ENCODE measurements at regions not wholly inside any gene's neighbourhood (a gene's known extent, or its start where the extent isn't known, plus 50 kb on each side); places are given as distances from the start of the nearest gene placed in this dataset.

DNA sequence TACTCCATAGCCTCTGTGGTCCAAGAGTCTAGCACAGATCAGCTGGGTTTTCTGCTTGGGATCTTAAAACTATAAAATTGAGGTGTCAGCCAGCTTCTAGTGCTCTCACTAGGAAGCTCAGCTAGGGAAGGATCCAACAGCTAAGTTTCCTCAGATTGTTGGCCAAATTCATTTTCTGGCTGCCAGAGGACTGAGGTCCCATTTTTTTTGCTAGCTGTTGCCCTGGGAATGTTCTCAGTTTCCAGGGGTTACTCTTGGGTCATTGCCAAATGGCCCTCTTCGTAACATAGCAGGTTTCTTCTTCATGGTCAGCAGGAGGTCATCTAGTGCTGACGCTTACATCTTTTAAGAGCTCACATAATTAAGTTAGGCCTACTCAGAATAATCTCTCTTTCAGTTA, 2178.2 kb downstream of the ARAP2 start:
- Histone ChIP-seq H3K4me2 (ENCODE audit: low read length) (no peak overlapping the region), H3K9me3 (replicated peaks; ENCODE audit: low read length) (no peaks in the 10 kb centered on the region), H3K27me3 (ENCODE audit: control insufficient read depth, insufficient read depth, low read length) (no peaks in the 10 kb centered on the region), H3K9ac (ENCODE audit: low read depth, low read length) (no peak overlapping the region), H3K36me3 (ENCODE audit: insufficient read depth, low read length) (no peaks in the 10 kb centered on the region), H3K4me1 (ENCODE audit: control insufficient read depth, insufficient read depth, low read length) (no peaks in the 10 kb centered on the region), H3K4me3 (ENCODE audit: low read length) (no peak overlapping the region)

DNA sequence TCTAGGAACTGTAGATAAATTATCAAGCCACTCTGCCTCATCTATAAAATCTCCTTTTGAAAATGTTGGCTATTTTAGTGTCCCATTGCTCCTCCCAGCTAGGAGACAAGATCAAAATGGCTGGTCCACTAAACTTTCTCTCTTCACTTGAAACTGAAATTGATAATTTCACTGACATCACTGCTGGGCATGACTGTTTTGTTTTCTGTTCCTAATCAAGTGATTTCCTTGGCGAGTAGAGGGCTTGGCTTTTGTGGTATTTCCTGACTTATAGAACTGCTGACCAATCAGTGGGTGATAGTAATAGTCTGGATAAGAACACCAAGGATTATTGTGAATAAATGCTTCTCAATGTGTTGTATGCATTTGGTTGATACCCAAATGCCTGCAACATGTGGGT, 2152.9 kb downstream of the ARAP2 start:
- Histone ChIP-seq H3K36me3 (ENCODE audit: insufficient read depth, low read length) (no peaks in the 10 kb centered on the region), H3K9ac (ENCODE audit: low read depth, low read length) (no peak overlapping the region), H3K4me1 (ENCODE audit: control insufficient read depth, insufficient read depth, low read length) (no peaks in the 10 kb centered on the region), H3K4me2 (ENCODE audit: low read length) (no peak overlapping the region), H3K9me3 (replicated peaks; ENCODE audit: low read length) (no peaks in the 10 kb centered on the region), H3K27me3 (ENCODE audit: control insufficient read depth, insufficient read depth, low read length) (no peaks in the 10 kb centered on the region), H3K4me3 (ENCODE audit: low read length) (no peak overlapping the region)

- Histone ChIP-seq H3K4me1 (ENCODE audit: control insufficient read depth, insufficient read depth, low read length) (no peaks in the 10 kb centered on the region), H3K27me3 (ENCODE audit: control insufficient read depth, insufficient read depth, low read length) (no peaks in the 10 kb centered on the region), H3K4me3 (ENCODE audit: low read length) (no peak overlapping the region), H3K36me3 (ENCODE audit: insufficient read depth, low read length) (no peaks in the 10 kb centered on the region), H3K9ac (ENCODE audit: low read depth, low read length) (no peak overlapping the region), H3K4me2 (ENCODE audit: low read length) (no peak overlapping the region), H3K9me3 (replicated peaks; ENCODE audit: low read length) (no peaks in the 10 kb centered on the region)
Observed at GRCh38 chr4:34094114-34094513, 2150.2 kb downstream of the ARAP2 start.

- Histone ChIP-seq H3K9ac (ENCODE audit: low read depth, low read length) (no peak overlapping the region), H3K4me2 (ENCODE audit: low read length) (no peak overlapping the region), H3K4me3 (ENCODE audit: low read length) (no peak overlapping the region), H3K27me3 (ENCODE audit: control insufficient read depth, insufficient read depth, low read length) (no peaks in the 10 kb centered on the region), H3K36me3 (ENCODE audit: insufficient read depth, low read length) (no peaks in the 10 kb centered on the region), H3K9me3 (replicated peaks; ENCODE audit: low read length) (no peaks in the 10 kb centered on the region), H3K4me1 (ENCODE audit: control insufficient read depth, insufficient read depth, low read length) (no peaks in the 10 kb centered on the region)
Observed at GRCh38 chr4:34105311-34105710, 2139.0 kb downstream of the ARAP2 start.

GRCh38 chr4:34108391-34108790, 2135.9 kb downstream of the ARAP2 start:
- H3K36me3 ChIP-seq (ENCODE audit: insufficient read depth, low read length): no peaks in the 10 kb centered on the region
- no peak overlapping the region for H3K9ac ChIP-seq (ENCODE audit: low read depth, low read length)
- H3K9me3 ChIP-seq (replicated peaks; ENCODE audit: low read length): no peaks in the 10 kb centered on the region
- H3K27me3 ChIP-seq (ENCODE audit: control insufficient read depth, insufficient read depth, low read length): no peaks in the 10 kb centered on the region
- H3K4me2 ChIP-seq (ENCODE audit: low read length): no peak overlapping the region
- H3K4me3 ChIP-seq (ENCODE audit: low read length): no peak overlapping the region
- H3K4me1 ChIP-seq (ENCODE audit: control insufficient read depth, insufficient read depth, low read length): no peaks in the 10 kb centered on the region

DNA sequence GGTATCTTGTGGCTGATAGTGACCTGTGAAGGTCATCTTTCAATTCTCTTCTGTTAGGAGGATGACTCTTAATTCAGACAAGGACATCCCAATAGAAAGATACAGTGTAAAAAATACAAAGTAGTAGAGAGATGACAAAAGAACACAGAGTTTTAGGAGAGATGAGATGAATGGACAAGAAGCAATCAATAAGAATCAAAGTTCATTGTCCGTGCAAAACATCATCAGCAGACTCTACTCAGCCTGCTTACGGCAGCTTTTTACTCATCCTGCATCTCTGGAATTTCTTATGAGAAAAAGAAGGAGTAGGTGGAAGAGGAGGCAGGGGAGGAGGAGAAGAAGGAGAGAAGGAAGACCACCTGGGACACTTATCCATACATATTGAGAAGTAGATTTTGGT, 2131.7 kb downstream of the ARAP2 start:
- H3K27me3 ChIP-seq (ENCODE audit: control insufficient read depth, insufficient read depth, low read length): no peaks in the 10 kb centered on the region
- H3K9me3 ChIP-seq (replicated peaks; ENCODE audit: low read length): no peaks in the 10 kb centered on the region
- H3K4me3 ChIP-seq (ENCODE audit: low read length): no peak overlapping the region
- H3K4me1 ChIP-seq (ENCODE audit: control insufficient read depth, insufficient read depth, low read length): no peaks in the 10 kb centered on the region
- no peak overlapping the region for H3K4me2 ChIP-seq (ENCODE audit: low read length)
- H3K36me3 ChIP-seq (ENCODE audit: insufficient read depth, low read length): no peaks in the 10 kb centered on the region
- no peak overlapping the region for H3K9ac ChIP-seq (ENCODE audit: low read depth, low read length)

DNA sequence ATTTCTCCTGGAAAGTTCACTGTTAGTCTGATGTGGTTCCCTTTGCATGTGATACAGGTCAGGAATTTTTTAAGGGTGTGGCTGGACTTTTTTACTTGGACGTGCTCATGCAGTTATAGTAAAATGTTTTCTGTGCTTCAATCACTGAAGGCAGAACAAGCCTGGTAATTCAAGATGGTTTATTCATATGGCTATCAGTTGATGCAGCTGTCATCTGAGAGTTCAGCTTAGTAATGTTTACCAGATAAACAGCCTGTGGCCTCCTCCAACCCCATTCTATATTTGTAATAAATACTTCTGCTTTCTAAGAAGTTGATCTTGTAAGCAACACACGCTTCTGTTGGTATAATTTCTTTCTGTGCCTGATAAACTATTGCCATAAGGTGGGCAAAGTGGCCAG, 2105.9 kb downstream of the ARAP2 start:
- H3K4me3 ChIP-seq (ENCODE audit: low read length): no peak overlapping the region
- H3K4me2 ChIP-seq (ENCODE audit: low read length): no peak overlapping the region
- no peaks in the 10 kb centered on the region for H3K36me3 ChIP-seq (ENCODE audit: insufficient read depth, low read length)
- no peaks in the 10 kb centered on the region for H3K4me1 ChIP-seq (ENCODE audit: control insufficient read depth, insufficient read depth, low read length)
- H3K9me3 ChIP-seq (replicated peaks; ENCODE audit: low read length): no peaks in the 10 kb centered on the region
- H3K9ac ChIP-seq (ENCODE audit: low read depth, low read length): no peak overlapping the region
- H3K27me3 ChIP-seq (ENCODE audit: control insufficient read depth, insufficient read depth, low read length): no peaks in the 10 kb centered on the region

DNA sequence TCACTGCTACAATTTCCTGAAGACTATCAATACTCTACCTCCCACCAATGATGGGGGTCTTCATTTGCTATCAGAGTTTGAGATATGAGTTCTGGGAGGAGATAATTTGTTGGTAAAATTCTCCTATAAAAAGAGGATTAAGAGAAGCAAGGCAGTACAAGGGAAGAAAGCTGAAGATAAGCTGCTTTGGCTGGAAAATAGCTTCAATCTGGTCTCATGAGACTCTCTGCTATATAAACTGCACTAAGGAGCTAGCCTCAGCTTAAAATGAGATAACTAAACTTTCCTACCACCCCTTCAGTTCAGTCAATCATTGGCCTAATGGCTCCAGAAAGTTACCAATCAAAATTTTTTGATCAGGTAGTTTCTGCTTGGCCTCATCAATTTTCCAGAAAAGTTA, 2105.0 kb downstream of the ARAP2 start:
- no peak overlapping the region for H3K9ac ChIP-seq (ENCODE audit: low read depth, low read length)
- H3K9me3 ChIP-seq (replicated peaks; ENCODE audit: low read length): no peaks in the 10 kb centered on the region
- H3K4me3 ChIP-seq (ENCODE audit: low read length): no peak overlapping the region
- H3K36me3 ChIP-seq (ENCODE audit: insufficient read depth, low read length): no peaks in the 10 kb centered on the region
- no peaks in the 10 kb centered on the region for H3K4me1 ChIP-seq (ENCODE audit: control insufficient read depth, insufficient read depth, low read length)
- H3K27me3 ChIP-seq (ENCODE audit: control insufficient read depth, insufficient read depth, low read length): no peaks in the 10 kb centered on the region
- no peak overlapping the region for H3K4me2 ChIP-seq (ENCODE audit: low read length)

GRCh38 chr4:34148322-34148908, 2095.9 kb downstream of the ARAP2 start:
- H3K4me1 ChIP-seq (ENCODE audit: control insufficient read depth, insufficient read depth, low read length): peaks cover 3% of the 10 kb centered on the region
- no peaks in the 10 kb centered on the region for H3K9me3 ChIP-seq (replicated peaks; ENCODE audit: low read length)
- H3K9ac ChIP-seq (ENCODE audit: low read depth, low read length): no peak overlapping the region
- H3K36me3 ChIP-seq (ENCODE audit: insufficient read depth, low read length): no peaks in the 10 kb centered on the region
- no peaks in the 10 kb centered on the region for H3K27me3 ChIP-seq (ENCODE audit: control insufficient read depth, insufficient read depth, low read length)
- H3K4me2 ChIP-seq (ENCODE audit: low read length): no peak overlapping the region
- H3K4me3 ChIP-seq (ENCODE audit: low read length): no peak overlapping the region

DNA sequence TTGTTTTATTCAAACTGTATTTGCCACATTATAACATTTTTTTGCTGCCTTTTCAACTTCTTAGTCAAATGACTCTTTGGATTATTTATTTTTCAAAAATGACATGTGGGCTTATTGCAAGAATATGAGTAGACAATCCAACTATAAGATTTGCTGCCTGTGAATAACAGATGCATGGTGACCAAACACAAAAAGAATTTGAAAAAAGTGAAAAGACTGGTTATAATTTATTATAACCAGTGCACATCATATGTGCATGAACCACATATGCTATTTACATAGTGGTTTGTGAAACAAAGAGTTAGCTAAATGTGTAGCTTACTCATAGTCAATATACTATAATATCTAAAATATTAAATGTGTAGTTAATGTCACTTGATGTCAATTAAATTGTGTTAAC, 2086.8 kb downstream of the ARAP2 start:
- H3K4me3 ChIP-seq (ENCODE audit: low read length): no peak overlapping the region
- H3K27me3 ChIP-seq (ENCODE audit: control insufficient read depth, insufficient read depth, low read length): no peaks in the 10 kb centered on the region
- H3K9me3 ChIP-seq (replicated peaks; ENCODE audit: low read length): no peaks in the 10 kb centered on the region
- no peaks in the 10 kb centered on the region for H3K36me3 ChIP-seq (ENCODE audit: insufficient read depth, low read length)
- H3K4me2 ChIP-seq (ENCODE audit: low read length): no peak overlapping the region
- H3K9ac ChIP-seq (ENCODE audit: low read depth, low read length): no peak overlapping the region
- peaks cover 4% of the 10 kb centered on the region for H3K4me1 ChIP-seq (ENCODE audit: control insufficient read depth, insufficient read depth, low read length)

GRCh38 chr4:34158878-34159277, 2085.4 kb downstream of the ARAP2 start:
- peaks cover 4% of the 10 kb centered on the region for H3K4me1 ChIP-seq (ENCODE audit: control insufficient read depth, insufficient read depth, low read length)
- no peaks in the 10 kb centered on the region for H3K36me3 ChIP-seq (ENCODE audit: insufficient read depth, low read length)
- no peaks in the 10 kb centered on the region for H3K9me3 ChIP-seq (replicated peaks; ENCODE audit: low read length)
- no peak overlapping the region for H3K9ac ChIP-seq (ENCODE audit: low read depth, low read length)
- no peaks in the 10 kb centered on the region for H3K27me3 ChIP-seq (ENCODE audit: control insufficient read depth, insufficient read depth, low read length)
- no peak overlapping the region for H3K4me3 ChIP-seq (ENCODE audit: low read length)
- no peak overlapping the region for H3K4me2 ChIP-seq (ENCODE audit: low read length)

- H3K4me2 ChIP-seq (ENCODE audit: low read length): peak overlapping the region; percentile 23
- no peaks in the 10 kb centered on the region for H3K27me3 ChIP-seq (ENCODE audit: control insufficient read depth, insufficient read depth, low read length)
- H3K9ac ChIP-seq (ENCODE audit: low read depth, low read length): peak overlapping the region; percentile 48
- H3K36me3 ChIP-seq (ENCODE audit: insufficient read depth, low read length): no peaks in the 10 kb centered on the region
- peaks cover 11% of the 10 kb centered on the region for H3K4me1 ChIP-seq (ENCODE audit: control insufficient read depth, insufficient read depth, low read length)
- H3K4me3 ChIP-seq (ENCODE audit: low read length): no peak overlapping the region
- peaks cover 3% of the 10 kb centered on the region for H3K9me3 ChIP-seq (replicated peaks; ENCODE audit: low read length)
Observed at GRCh38 chr4:34170946-34171345, 2073.4 kb downstream of the ARAP2 start.
